Gastroesophageal sphincter (tissue), 3 donors: ENCODE measurements at regions not wholly inside any gene's neighbourhood (a gene's known extent, or its start where the extent isn't known, plus 50 kb on each side); places are given as distances from the start of the nearest gene placed in this dataset.

Experiments
- EP300 ChIP-seq: sonication (generic); formaldehyde crosslinking; IDR thresholded peaks from one replicate; pipeline ENCODE4 v1.6.1; 2017; ENCODE audit warnings: antibody characterized with exemption, mild to moderate bottlenecking
- TF ChIP-seq, protein P1 (sequence below), 4 experiments: fragments of 200-600 bp in 2 of 4; fragments of 450-650 bp in 2 of 4; sonication (generic) in 1 of 4; IDR thresholded peaks; one replicate each; pipeline ENCODE4 v1.5.1; 2017 to 2019; ENCODE audit warnings: antibody characterized with exemption in 4 of 4, mild to moderate bottlenecking in 2 of 4, moderate library complexity in 2 of 4

DNA sequence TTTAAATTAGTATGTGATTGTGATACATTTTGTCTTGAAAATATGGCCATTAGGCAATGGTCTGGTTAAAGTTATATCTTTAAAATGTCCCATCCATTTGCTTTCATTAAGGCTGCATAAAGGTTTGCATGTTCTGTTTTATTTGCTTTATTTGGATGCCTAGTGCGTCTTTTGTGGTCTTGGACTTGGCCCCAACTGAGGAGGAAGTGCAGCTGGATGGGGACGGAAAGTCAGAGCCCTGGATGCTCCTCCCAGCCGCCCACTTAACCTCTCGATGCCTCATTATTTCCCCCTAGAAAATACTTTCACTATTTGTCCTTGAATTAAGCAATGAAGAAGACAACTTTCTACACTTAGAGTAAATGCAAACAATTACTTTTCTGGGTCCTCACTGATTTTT, 898.2 kb downstream of the MCTP2 start:
- TF ChIP-seq, protein P1, sequence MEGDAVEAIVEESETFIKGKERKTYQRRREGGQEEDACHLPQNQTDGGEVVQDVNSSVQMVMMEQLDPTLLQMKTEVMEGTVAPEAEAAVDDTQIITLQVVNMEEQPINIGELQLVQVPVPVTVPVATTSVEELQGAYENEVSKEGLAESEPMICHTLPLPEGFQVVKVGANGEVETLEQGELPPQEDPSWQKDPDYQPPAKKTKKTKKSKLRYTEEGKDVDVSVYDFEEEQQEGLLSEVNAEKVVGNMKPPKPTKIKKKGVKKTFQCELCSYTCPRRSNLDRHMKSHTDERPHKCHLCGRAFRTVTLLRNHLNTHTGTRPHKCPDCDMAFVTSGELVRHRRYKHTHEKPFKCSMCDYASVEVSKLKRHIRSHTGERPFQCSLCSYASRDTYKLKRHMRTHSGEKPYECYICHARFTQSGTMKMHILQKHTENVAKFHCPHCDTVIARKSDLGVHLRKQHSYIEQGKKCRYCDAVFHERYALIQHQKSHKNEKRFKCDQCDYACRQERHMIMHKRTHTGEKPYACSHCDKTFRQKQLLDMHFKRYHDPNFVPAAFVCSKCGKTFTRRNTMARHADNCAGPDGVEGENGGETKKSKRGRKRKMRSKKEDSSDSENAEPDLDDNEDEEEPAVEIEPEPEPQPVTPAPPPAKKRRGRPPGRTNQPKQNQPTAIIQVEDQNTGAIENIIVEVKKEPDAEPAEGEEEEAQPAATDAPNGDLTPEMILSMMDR (IDR thresholded peaks at IDR 0.05): no peak
- no peak for TF ChIP-seq EP300
